ENCODE measurements at regions not wholly inside any gene's neighbourhood (a gene's known extent, or its start where the extent isn't known, plus 50 kb on each side); places are given as distances from the start of the nearest gene placed in this dataset.
"Not testable (repeated sequence)": the region's sequence is repeated elsewhere in the genome, so short reads cannot be mapped to it uniquely, and the experiment has no call there.

DNA sequence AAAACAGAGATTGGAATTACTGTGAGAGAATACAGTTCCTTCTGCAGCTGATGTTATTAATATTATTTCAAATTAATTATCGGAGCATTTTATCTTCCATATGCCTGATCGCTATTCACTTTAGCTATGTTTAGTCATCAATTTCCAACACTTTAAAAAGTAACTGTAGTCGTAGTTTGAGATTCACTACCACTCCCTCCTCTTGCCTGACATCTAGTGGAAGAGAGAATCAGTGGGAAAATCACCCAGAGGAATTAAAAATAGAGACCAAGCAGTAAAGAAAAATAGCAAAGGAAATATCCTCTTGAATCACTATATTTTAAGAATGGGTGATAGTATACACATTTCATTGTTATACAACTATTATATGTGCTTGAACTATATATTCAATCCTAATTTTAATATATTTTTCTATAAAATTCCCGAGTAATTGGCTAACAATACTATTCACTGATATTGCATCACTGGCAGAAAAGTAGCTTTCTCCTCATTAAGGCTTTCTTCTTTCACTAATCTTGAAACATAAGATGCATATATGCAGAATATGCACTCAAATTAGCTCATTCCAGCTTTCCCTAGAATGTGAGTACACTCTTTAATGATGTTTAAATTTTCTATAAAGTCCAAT, 708.7 kb downstream of the CDH9 start:
- Histone ChIP-seq H3K4me1 (no peaks in the 10 kb centered on the region), H3K4me3 (no peak overlapping the region), H3K36me3 (no peaks in the 10 kb centered on the region), H3K27me3 (no peaks in the 10 kb centered on the region), H3K27ac (no peak overlapping the region), H3K9me3 (no peaks in the 10 kb centered on the region)
- 22% methylated on average over 4 of the region's 4 CpGs for WGBS
- TF ChIP-seq POLR2AphosphoS5 (IDR thresholded peaks at IDR 0.05): no peak
- no peak for TF ChIP-seq POLR2A (IDR thresholded peaks at IDR 0.05)
- no peak for TF ChIP-seq EP300 (IDR thresholded peaks at IDR 0.05)
- TF ChIP-seq, protein P1, sequence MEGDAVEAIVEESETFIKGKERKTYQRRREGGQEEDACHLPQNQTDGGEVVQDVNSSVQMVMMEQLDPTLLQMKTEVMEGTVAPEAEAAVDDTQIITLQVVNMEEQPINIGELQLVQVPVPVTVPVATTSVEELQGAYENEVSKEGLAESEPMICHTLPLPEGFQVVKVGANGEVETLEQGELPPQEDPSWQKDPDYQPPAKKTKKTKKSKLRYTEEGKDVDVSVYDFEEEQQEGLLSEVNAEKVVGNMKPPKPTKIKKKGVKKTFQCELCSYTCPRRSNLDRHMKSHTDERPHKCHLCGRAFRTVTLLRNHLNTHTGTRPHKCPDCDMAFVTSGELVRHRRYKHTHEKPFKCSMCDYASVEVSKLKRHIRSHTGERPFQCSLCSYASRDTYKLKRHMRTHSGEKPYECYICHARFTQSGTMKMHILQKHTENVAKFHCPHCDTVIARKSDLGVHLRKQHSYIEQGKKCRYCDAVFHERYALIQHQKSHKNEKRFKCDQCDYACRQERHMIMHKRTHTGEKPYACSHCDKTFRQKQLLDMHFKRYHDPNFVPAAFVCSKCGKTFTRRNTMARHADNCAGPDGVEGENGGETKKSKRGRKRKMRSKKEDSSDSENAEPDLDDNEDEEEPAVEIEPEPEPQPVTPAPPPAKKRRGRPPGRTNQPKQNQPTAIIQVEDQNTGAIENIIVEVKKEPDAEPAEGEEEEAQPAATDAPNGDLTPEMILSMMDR (IDR thresholded peaks at IDR 0.05): no peak
- DNase-seq (ENCODE audit: low spot score in 2 of 2): no peak

DNA sequence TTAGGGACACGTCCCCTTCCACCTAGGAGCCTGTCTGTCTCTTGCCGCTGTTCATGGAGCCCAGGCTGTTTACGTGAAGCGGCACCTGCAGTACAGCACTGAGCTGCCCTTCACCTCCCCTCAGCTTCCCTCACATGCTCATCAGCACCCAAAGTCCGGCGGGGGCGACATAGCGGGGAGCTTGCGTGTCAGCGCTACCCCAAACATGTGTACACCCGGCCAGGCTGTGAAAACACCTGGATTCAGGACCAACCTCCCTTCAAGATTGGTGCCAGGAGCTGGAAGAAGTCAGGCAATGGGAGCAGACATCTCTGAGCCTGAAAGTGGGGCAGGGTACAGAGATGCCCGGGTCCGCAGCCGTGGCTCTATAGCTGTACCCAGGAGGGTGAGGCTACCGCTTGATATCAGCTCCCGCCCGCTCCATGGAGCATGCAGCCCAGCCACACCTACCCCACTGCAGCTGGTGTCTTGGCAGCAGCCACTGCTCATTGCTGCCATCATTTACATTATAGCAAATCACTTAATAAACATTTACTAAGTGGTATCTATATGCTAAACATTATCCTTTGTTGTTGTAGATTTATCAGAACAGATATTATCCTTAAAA, 712.1 kb downstream of the CDH9 start:
- Histone ChIP-seq H3K36me3 (no peaks in the 10 kb centered on the region), H3K4me3 (no peak overlapping the region), H3K27me3 (no peaks in the 10 kb centered on the region), H3K4me1 (no peaks in the 10 kb centered on the region), H3K27ac (no peak overlapping the region), H3K9me3 (no peaks in the 10 kb centered on the region)
- no peak for DNase-seq (ENCODE audit: low spot score in 2 of 2)
- 93% methylated on average over 6 of the region's 17 CpGs for WGBS
- no peak for TF ChIP-seq EP300 (IDR thresholded peaks at IDR 0.05)
- TF ChIP-seq POLR2A (IDR thresholded peaks at IDR 0.05): no peak
- TF ChIP-seq POLR2AphosphoS5 (IDR thresholded peaks at IDR 0.05): no peak
- TF ChIP-seq, protein P1 (IDR thresholded peaks at IDR 0.05): no peak

DNA sequence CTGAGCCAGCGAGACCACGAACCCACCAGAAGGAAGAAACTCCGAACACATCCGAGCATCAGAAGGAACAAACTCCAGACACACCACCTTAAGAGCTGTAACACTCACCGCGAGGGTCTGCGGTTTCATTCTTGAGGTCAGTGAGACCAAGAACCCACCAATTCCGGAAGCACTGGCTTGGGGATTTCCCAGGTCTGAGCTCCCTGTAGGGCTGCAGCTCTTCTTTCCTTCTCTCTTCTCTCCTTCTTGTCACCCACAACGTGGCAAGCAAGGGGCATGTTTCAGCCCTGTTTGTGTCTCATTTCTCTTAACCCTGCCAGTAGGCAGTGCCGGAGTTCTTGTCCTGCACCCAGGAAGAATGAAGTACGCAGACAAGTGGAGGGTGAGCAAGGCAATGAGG, 713.0 kb downstream of the CDH9 start:
- H3K27ac ChIP-seq; H3K4me3 ChIP-seq; H3K27me3 ChIP-seq; DNase-seq (ENCODE audit: low spot score in 2 of 2); H3K4me1 ChIP-seq; H3K9me3 ChIP-seq; H3K36me3 ChIP-seq: not testable (repeated sequence)
- WGBS: 92% methylated on average over 11 of the region's 11 CpGs

DNA sequence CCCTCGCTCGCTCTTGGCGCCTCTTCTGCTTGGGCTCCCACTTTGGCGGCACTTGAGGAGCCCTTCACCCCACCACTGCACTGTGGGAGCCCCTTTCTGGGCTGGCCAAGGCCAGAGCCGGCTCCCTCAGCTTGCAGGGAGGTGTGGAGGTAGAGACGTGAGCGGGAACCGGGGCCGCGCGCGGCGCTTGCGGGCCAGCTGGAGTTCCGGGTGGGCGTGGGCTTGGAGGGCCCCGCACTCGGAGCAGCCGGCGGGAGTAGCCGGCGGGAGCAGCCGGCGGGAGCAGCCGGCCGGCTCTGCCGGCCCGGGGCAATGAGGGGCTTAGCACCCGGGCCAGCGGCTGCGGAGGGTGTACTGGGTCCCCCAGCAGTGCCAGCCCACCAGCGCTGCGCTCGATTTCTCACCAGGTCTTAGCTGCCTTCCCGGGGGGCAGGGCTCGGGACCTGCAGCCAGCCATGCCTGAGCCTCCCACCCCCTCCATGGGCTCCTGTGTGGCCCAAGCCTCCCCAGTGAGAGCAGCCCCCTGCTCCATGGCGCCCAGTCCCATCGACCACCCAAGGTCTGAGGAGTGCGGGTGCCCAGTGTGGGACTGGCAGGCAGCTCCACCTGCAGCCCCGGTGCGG, 714.0 kb downstream of the CDH9 start:
- H3K36me3 ChIP-seq; H3K27ac ChIP-seq; H3K9me3 ChIP-seq; H3K4me1 ChIP-seq; H3K27me3 ChIP-seq; DNase-seq (ENCODE audit: low spot score in 2 of 2); H3K4me3 ChIP-seq: not testable (repeated sequence)
- WGBS: 95% methylated on average over 24 of the region's 41 CpGs

DNA sequence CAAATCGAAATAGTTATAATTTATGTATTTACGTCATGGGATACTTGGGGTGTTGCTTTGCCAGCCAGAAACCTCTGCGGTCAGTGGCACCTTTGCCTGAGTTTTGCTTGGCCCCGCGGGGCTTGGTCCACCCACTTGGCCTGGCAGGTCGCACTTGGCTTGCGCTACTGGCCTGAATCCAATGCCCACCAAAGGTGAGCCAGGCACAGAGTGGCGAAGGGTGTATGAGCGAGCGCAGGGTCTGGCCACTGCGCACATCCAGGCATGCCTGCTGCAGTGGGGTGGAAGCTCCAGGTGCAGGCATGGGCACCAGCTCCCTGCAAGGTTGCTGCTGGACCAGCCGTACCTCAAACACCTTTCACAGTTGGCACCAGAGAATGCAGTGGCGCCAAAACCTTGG, 714.6 kb downstream of the CDH9 start:
- H3K36me3 ChIP-seq: no peaks in the 10 kb centered on the region
- no peak overlapping the region for H3K27ac ChIP-seq
- no peaks in the 10 kb centered on the region for H3K4me1 ChIP-seq
- TF ChIP-seq, protein P1 (IDR thresholded peaks at IDR 0.05): no peak
- no peak for TF ChIP-seq POLR2A (IDR thresholded peaks at IDR 0.05)
- no peak for DNase-seq (ENCODE audit: low spot score in 2 of 2)
- H3K9me3 ChIP-seq: no peaks in the 10 kb centered on the region
- no peaks in the 10 kb centered on the region for H3K27me3 ChIP-seq
- 96% methylated on average over 13 of the region's 13 CpGs for WGBS
- no peak overlapping the region for H3K4me3 ChIP-seq

DNA sequence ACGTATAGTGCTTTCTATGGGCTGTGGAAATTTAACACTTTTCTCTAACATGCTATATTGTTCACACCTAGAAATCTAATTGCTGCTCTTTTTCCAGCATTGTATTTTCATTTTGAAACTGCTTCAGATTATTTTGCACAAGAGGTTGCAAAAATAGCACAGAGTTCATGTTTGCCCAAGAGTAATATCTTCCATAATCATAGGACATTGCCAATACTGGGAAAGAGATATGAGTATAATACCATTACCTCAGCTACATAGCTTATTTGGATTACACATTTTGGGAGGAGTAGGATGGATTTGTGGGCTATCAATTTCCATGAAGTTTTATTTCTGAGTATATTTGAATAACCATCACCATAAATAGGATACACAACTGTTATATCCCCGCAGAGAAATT, 717.1 kb downstream of the CDH9 start:
- Histone ChIP-seq H3K4me1 (no peaks in the 10 kb centered on the region), H3K36me3 (no peaks in the 10 kb centered on the region), H3K27me3 (no peaks in the 10 kb centered on the region), H3K27ac (no peak overlapping the region), H3K4me3 (no peak overlapping the region), H3K9me3 (no peaks in the 10 kb centered on the region)
- DNase-seq (ENCODE audit: low spot score in 2 of 2): no peak
- 76% methylated on average over 2 of the region's 2 CpGs for whole genome bisulfite sequencing
- TF ChIP-seq POLR2AphosphoS5 (IDR thresholded peaks at IDR 0.05) (no peak), EP300 (IDR thresholded peaks at IDR 0.05) (no peak), POLR2A (IDR thresholded peaks at IDR 0.05) (no peak)
- TF ChIP-seq, protein P1 (IDR thresholded peaks at IDR 0.05): no peak

Measured in suprapubic skin (tissue), 4 donors.